SK-N-SH treated with all-trans-retinoic acid at 6 μM for 48 hours (cell line): ENCODE measurements at regions not wholly inside any gene's neighbourhood (a gene's known extent, or its start where the extent isn't known, plus 50 kb on each side); places are given as distances from the start of the nearest gene placed in this dataset.
A peak's percentile ranks its signal among the peaks of the same experiment; 100 is the strongest.
"Not testable (repeated sequence)": the region's sequence is repeated elsewhere in the genome, so short reads cannot be mapped to it uniquely, and the experiment has no call there.

Experiments used
- ATAC-seq: fragments of 200-7000 bp; cut with Tn5 transposase; 3 replicates; pipeline ENCODE4 v1.9.1; 2020; ENCODE audit warnings: mild to moderate bottlenecking, moderate library complexity
- ARNTL ChIP-seq: fragments of 450-650 bp; formaldehyde crosslinking; IDR thresholded peaks from 2 replicates; pipeline ENCODE4 v1.5.0; 2020; ENCODE audit warnings: low read depth, mild to moderate bottlenecking, moderate library complexity, borderline replicate concordance
- BACH2 ChIP-seq: fragments of 250-450 bp; sonication (Bioruptor Pico); IDR thresholded peaks from 2 replicates; pipeline ENCODE4 v1.9.0; 2021; ENCODE audit warnings: mild to moderate bottlenecking, borderline replicate concordance
- CSDC2 ChIP-seq: fragments of 250-450 bp; sonication (Bioruptor Pico); IDR thresholded peaks from 2 replicates; pipeline ENCODE4 v1.5.0; 2020; ENCODE audit warnings: mild to moderate bottlenecking, moderate library complexity
- ESRRG ChIP-seq: fragments of 250-450 bp; sonication (Bioruptor Pico); IDR thresholded peaks from 2 replicates; pipeline ENCODE4 v1.6.1; 2021; ENCODE audit warnings: mild to moderate bottlenecking
- GLIS3 ChIP-seq: fragments of 250-450 bp; sonication (Bioruptor Pico); IDR thresholded peaks from 2 replicates; pipeline ENCODE4 v1.5.0; 2020; ENCODE audit warnings: mild to moderate bottlenecking, moderate library complexity
- ISL1 ChIP-seq: fragments of 250-450 bp; sonication (Bioruptor Pico); IDR thresholded peaks from 2 replicates; pipeline ENCODE4 v2.1.2; 2022; ENCODE audit warnings: mild to moderate bottlenecking, moderate library complexity
- OSR1 ChIP-seq: fragments of 250-450 bp; sonication (Bioruptor Pico); IDR thresholded peaks from 2 replicates; pipeline ENCODE4 v1.8.0; 2022; ENCODE audit warnings: moderate library complexity, mild to moderate bottlenecking, inconsistent platforms
- PPARA ChIP-seq: fragments of 250-450 bp; sonication (Bioruptor Pico); IDR thresholded peaks from 2 replicates; pipeline ENCODE4 v1.5.0; 2020; ENCODE audit warnings: mild to moderate bottlenecking, borderline replicate concordance
- RARB ChIP-seq: fragments of 250-450 bp; sonication (Bioruptor Pico); IDR thresholded peaks from 2 replicates; pipeline ENCODE4 v1.8.0; 2021; ENCODE audit warnings: mild to moderate bottlenecking, moderate library complexity
- SNAI2 ChIP-seq: fragments of 250-450 bp; sonication (Bioruptor Pico); IDR thresholded peaks from 2 replicates; pipeline ENCODE4 v1.5.0; 2020; ENCODE audit warnings: mild to moderate bottlenecking, moderate library complexity
- TCF4 ChIP-seq: fragments of 250-450 bp; sonication (Bioruptor Pico); IDR thresholded peaks from 2 replicates; pipeline ENCODE4 v1.8.0; 2021; ENCODE audit warnings: mild to moderate bottlenecking, moderate library complexity, borderline replicate concordance
- TOX ChIP-seq: fragments of 250-450 bp; sonication (Bioruptor Pico); IDR thresholded peaks from 2 replicates; pipeline ENCODE4 v1.8.0; 2021; ENCODE audit warnings: mild to moderate bottlenecking, moderate library complexity, borderline replicate concordance
- ZC3H10 ChIP-seq: fragments of 250-450 bp; sonication (Bioruptor Pico); IDR thresholded peaks from 2 replicates; pipeline ENCODE4 v1.5.1; 2021; ENCODE audit warnings: mild to moderate bottlenecking, moderate library complexity
- ZFP3 ChIP-seq: fragments of 250-450 bp; sonication (Bioruptor Pico); IDR thresholded peaks from 2 replicates; pipeline ENCODE4 v1.5.0; 2020; ENCODE audit warnings: mild to moderate bottlenecking, moderate library complexity
- ZNF565 ChIP-seq: fragments of 450-650 bp; formaldehyde crosslinking; conservative IDR thresholded peaks from 2 replicates; pipeline ENCODE4 v1.5.0; 2020; ENCODE audit warnings: low read depth, mild to moderate bottlenecking, moderate library complexity
- ZNF8 ChIP-seq: fragments of 450-650 bp; formaldehyde crosslinking; IDR thresholded peaks from 2 replicates; pipeline ENCODE4 v1.5.0; 2020; ENCODE audit warnings: mild to moderate bottlenecking, moderate library complexity
- TF ChIP-seq, protein P1 (sequence below): fragments of 250-450 bp; sonication (Bioruptor Pico); IDR thresholded peaks from 2 replicates; pipeline ENCODE4 v1.5.0; 2020; ENCODE audit warnings: mild to moderate bottlenecking, moderate library complexity
- TF ChIP-seq, protein P2 (sequence below): fragments of 250-450 bp; sonication (Bioruptor Pico); IDR thresholded peaks from 2 replicates; pipeline ENCODE4 v1.8.0; 2021; ENCODE audit warnings: low read depth, mild to moderate bottlenecking, moderate library complexity, borderline replicate concordance
- TF ChIP-seq, protein P3 (sequence below): fragments of 250-450 bp; sonication (Bioruptor Pico); IDR thresholded peaks from 2 replicates; pipeline ENCODE4 v1.5.1; 2020; ENCODE audit warnings: low read depth, mild to moderate bottlenecking, moderate library complexity
- TF ChIP-seq, protein P4 (sequence below): fragments of 250-450 bp; sonication (Bioruptor Pico); IDR thresholded peaks from 2 replicates; pipeline ENCODE4 v1.5.1; 2021; ENCODE audit warnings: mild to moderate bottlenecking, moderate library complexity

DNA sequence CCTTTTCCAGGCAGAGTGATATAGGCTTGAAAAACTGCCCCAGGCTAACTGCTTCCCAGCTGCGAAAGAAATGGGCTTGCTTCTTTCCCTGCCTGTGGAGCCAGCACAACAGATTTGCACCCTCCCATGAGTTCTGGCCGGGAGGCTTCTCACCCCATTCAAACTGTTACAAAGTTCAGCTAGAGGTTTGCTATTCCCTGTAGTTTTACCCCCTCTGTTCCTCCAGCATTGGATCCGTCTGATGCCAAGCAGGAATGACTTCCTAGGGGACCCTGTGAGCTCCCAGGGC, 87.6 kb upstream of the NDST4 start:
- ATAC-seq = no peak
- no peak for TF ChIP-seq BACH2 (CRISPR knock-in tag)
- TF ChIP-seq, protein P1, sequence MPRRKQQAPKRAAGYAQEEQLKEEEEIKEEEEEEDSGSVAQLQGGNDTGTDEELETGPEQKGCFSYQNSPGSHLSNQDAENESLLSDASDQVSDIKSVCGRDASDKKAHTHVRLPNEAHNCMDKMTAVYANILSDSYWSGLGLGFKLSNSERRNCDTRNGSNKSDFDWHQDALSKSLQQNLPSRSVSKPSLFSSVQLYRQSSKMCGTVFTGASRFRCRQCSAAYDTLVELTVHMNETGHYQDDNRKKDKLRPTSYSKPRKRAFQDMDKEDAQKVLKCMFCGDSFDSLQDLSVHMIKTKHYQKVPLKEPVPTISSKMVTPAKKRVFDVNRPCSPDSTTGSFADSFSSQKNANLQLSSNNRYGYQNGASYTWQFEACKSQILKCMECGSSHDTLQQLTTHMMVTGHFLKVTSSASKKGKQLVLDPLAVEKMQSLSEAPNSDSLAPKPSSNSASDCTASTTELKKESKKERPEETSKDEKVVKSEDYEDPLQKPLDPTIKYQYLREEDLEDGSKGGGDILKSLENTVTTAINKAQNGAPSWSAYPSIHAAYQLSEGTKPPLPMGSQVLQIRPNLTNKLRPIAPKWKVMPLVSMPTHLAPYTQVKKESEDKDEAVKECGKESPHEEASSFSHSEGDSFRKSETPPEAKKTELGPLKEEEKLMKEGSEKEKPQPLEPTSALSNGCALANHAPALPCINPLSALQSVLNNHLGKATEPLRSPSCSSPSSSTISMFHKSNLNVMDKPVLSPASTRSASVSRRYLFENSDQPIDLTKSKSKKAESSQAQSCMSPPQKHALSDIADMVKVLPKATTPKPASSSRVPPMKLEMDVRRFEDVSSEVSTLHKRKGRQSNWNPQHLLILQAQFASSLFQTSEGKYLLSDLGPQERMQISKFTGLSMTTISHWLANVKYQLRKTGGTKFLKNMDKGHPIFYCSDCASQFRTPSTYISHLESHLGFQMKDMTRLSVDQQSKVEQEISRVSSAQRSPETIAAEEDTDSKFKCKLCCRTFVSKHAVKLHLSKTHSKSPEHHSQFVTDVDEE (CRISPR knock-in tag) = no peak
- no peak for TF ChIP-seq ARNTL
- TF ChIP-seq TOX (CRISPR knock-in tag) = no peak
- no peak for TF ChIP-seq ESRRG (CRISPR knock-in tag)
- no peak for TF ChIP-seq ISL1
- TF ChIP-seq OSR1 (CRISPR knock-in tag) = no peak
- no peak for TF ChIP-seq PPARA
- TF ChIP-seq TCF4 = no peak
- no peak for TF ChIP-seq ZNF565
- TF ChIP-seq CSDC2 = no peak
- no peak for TF ChIP-seq SNAI2
- TF ChIP-seq GLIS3 (CRISPR knock-in tag) = no peak
- no peak for TF ChIP-seq ZC3H10 (CRISPR knock-in tag)
- TF ChIP-seq, protein P2, sequence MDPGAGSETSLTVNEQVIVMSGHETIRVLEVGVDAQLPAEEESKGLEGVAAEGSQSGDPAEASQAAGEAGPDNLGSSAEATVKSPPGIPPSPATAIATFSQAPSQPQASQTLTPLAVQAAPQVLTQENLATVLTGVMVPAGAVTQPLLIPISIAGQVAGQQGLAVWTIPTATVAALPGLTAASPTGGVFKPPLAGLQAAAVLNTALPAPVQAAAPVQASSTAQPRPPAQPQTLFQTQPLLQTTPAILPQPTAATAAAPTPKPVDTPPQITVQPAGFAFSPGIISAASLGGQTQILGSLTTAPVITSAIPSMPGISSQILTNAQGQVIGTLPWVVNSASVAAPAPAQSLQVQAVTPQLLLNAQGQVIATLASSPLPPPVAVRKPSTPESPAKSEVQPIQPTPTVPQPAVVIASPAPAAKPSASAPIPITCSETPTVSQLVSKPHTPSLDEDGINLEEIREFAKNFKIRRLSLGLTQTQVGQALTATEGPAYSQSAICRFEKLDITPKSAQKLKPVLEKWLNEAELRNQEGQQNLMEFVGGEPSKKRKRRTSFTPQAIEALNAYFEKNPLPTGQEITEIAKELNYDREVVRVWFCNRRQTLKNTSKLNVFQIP (CRISPR knock-in tag) = no peak
- TF ChIP-seq ZFP3 = no peak
- no peak for TF ChIP-seq RARB (CRISPR knock-in tag)
- TF ChIP-seq, protein P3, sequence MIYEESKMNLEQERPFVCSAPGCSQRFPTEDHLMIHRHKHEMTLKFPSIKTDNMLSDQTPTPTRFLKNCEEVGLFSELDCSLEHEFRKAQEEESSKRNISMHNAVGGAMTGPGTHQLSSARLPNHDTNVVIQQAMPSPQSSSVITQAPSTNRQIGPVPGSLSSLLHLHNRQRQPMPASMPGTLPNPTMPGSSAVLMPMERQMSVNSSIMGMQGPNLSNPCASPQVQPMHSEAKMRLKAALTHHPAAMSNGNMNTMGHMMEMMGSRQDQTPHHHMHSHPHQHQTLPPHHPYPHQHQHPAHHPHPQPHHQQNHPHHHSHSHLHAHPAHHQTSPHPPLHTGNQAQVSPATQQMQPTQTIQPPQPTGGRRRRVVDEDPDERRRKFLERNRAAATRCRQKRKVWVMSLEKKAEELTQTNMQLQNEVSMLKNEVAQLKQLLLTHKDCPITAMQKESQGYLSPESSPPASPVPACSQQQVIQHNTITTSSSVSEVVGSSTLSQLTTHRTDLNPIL (CRISPR knock-in tag) = no peak
- TF ChIP-seq, protein P4, sequence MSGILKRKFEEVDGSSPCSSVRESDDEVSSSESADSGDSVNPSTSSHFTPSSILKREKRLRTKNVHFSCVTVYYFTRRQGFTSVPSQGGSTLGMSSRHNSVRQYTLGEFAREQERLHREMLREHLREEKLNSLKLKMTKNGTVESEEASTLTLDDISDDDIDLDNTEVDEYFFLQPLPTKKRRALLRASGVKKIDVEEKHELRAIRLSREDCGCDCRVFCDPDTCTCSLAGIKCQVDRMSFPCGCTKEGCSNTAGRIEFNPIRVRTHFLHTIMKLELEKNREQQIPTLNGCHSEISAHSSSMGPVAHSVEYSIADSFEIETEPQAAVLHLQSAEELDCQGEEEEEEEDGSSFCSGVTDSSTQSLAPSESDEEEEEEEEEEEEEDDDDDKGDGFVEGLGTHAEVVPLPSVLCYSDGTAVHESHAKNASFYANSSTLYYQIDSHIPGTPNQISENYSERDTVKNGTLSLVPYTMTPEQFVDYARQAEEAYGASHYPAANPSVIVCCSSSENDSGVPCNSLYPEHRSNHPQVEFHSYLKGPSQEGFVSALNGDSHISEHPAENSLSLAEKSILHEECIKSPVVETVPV (CRISPR knock-in tag) = no peak

DNA sequence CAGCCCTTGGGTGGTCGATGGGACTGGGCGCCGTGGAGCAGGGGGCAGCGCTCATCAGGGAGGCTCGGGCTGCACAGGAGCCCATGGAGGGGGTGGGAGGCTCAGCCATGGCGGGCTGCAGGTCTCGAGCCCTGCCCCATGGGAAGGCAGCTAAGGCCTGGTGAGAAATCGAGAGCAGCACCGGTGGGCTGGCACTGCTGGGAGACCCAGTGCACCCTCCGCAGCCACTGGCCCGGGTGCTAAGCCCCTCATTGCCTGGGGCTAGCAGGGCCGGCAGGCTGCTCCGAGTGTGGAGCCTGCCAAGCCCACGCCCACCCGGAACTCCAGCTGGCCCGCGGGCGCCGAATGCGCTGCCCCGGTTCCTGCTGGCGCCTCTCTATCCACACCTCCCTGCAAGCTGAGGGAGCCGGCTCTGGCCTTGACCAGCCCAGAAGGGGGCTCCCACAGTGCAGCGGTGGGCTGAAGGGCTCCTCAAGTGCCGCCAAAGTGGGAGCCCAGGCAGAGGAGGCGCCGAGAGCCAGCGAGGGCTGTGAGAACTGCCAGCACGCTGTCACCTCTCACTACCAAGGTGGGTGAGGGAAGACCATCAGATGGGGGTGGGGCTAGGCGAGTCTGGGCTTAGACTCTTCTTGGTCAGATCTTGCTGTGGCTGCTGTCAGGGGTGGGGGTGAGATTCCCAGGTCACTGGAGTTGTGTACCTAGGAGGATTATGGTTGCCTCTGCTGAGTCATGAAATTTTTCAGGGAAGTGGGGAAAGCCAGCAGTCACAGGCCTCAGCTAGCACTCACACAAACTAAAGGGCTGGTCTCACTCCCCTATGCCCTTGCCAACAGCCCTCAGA, 87.0 kb upstream of the NDST4 start:
- not testable (repeated sequence) for ATAC-seq

DNA sequence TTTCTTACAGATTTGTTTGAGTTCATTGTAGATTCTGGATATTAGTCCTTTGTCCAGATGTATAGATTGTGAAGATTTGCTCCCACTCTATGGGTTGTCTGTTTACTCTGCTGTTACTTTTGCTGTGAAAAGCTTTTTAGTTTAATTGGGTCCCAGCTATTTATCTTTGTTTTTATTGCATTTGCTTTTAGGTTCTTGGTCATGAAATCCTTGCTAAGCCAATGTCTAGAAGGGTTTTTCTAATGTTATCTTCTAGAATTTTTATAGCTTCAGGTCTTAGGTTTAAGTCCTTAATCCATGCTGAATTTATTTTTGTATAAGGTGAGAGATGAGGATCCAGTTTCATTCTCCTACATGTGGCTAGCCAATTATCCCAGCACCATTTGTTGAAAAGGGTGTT, 81.2 kb upstream of the NDST4 start:
- not testable (repeated sequence) for ATAC-seq

DNA sequence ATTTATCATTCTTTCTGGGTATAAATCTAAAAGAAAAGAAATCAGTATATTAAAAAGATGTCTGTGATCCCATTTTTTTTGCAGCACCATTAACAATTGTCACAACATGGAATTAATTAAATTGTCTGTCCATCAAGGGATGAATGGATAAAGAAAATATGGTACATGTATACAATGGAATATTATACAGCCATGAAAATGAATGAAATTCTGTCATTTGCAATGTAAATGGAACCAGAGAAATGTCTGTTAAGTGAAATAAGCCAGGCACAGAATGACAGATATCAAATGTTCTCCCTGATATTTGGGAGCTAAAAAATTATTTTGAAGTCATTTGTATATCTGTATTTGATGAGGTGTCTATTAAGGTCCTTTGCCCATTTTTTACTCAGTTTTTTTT, 77.1 kb upstream of the NDST4 start:
- ATAC-seq = no peak
- TF ChIP-seq, protein P4 (CRISPR knock-in tag) = no peak
- peak; percentile 44; the same call in 1 of the 2 replicates for TF ChIP-seq ZNF8 (CRISPR knock-in tag)
